Neural cell (in vitro differentiated cells): ENCODE measurements at regions not wholly inside any gene's neighbourhood (a gene's known extent, or its start where the extent isn't known, plus 50 kb on each side); places are given as distances from the start of the nearest gene placed in this dataset.

Experiments
- CTCF ChIP-seq: fragments of 450-650 bp; IDR thresholded peaks from 2 replicates; pipeline ENCODE4 v1.5.1; 2014; ENCODE audit warnings: antibody characterized with exemption, mild to moderate bottlenecking, moderate library complexity; ENCODE audit not compliant: poor library complexity, severe bottlenecking
- EP300 ChIP-seq: fragments of 450-650 bp; conservative IDR thresholded peaks from 2 replicates; pipeline ENCODE4 v1.6.1; 2014; ENCODE audit warnings: antibody characterized with exemption, mild to moderate bottlenecking, moderate library complexity; ENCODE audit not compliant: poor library complexity, severe bottlenecking
- EZH2 ChIP-seq: fragments of 200-600, 300-800 bp; shearing (Covaris generic), sonication (generic); IDR thresholded peaks from 2 replicates; pipeline ENCODE4 v1.6.1; 2014; ENCODE audit warnings: antibody characterized with exemption, low read length, borderline replicate concordance, mild to moderate bottlenecking; ENCODE audit not compliant: insufficient read depth, poor library complexity, severe bottlenecking
- MXI1 ChIP-seq: fragments of 450-650 bp; conservative IDR thresholded peaks from 2 replicates; pipeline ENCODE4 v1.6.1; 2014; ENCODE audit warnings: antibody characterized with exemption, mild to moderate bottlenecking; ENCODE audit not compliant: poor library complexity, severe bottlenecking
- POLR2AphosphoS5 ChIP-seq: IDR thresholded peaks from 2 replicates; pipeline ENCODE4 v1.6.1; 2012
- RAD21 ChIP-seq: fragments of 450-650 bp; conservative IDR thresholded peaks from 2 replicates; pipeline ENCODE4 v1.6.1; 2014; ENCODE audit warnings: antibody characterized with exemption, mild to moderate bottlenecking, moderate library complexity
- REST ChIP-seq: IDR thresholded peaks from 2 replicates; pipeline ENCODE4 v1.6.1; 2012; ENCODE audit warnings: borderline replicate concordance
- SMC3 ChIP-seq: fragments of 450-650 bp; conservative IDR thresholded peaks from 2 replicates; pipeline ENCODE4 v1.6.1; 2014; ENCODE audit warnings: antibody characterized with exemption, mild to moderate bottlenecking, moderate library complexity; ENCODE audit not compliant: poor library complexity

GRCh38 chr13:75146436-75146835, 335.5 kb downstream of the TBC1D4 start:
- TF ChIP-seq EP300, result no peak
- TF ChIP-seq CTCF, result no peak
- TF ChIP-seq POLR2AphosphoS5, result no peak
- TF ChIP-seq RAD21, result no peak
- TF ChIP-seq MXI1, result no peak
- TF ChIP-seq SMC3, result no peak
- TF ChIP-seq EZH2, result no peak
- no peak for TF ChIP-seq REST
